SHP77 (cell line): ENCODE measurements at regions not wholly inside any gene's neighbourhood (a gene's known extent, or its start where the extent isn't known, plus 50 kb on each side); places are given as distances from the start of the nearest gene placed in this dataset.

Source experiments
- DNase-seq, 2 experiments: peaks; one replicate each; lab custom pipeline; 2025; lab: John Stamatoyannopoulos, UW

DNA sequence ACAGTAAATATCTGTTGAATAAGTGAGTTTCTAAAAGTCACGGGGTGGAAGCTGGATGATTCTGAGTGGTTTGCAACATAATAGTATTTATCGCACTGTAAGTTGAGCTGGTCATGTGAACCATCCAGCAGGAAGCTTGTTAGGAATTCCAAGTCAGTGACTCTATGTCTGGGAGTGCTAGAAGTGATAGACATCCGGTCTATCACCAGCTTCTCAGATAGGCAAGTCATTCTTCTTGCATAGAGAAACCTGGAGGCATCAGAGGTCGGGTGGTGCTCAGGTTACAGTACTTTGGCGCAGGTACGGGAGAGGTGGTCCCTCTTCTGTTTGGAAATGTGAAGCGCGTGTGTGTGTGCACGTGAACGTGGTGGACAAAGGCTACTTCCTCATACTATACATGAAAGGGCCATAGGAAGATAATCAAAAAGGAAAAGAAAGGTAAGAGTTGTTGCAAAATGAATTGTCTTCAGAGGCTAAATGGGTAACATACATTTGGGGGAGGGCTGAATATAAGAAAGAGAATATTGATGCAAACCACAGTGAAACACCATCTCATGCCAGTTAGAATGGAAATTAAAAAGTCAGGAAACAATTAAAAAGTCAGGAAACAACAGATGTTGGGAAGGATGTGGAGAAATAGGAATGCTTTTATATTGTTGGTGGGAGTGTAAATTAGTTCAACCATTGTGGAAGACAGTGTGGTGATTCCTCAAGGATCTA, 299.3 kb upstream of the ZFP64 start:
- DNase-seq, result no peak

GRCh38 chr20:52484438-52484837, 292.9 kb upstream of the ZFP64 start:
- no peak for DNase-seq

DNA sequence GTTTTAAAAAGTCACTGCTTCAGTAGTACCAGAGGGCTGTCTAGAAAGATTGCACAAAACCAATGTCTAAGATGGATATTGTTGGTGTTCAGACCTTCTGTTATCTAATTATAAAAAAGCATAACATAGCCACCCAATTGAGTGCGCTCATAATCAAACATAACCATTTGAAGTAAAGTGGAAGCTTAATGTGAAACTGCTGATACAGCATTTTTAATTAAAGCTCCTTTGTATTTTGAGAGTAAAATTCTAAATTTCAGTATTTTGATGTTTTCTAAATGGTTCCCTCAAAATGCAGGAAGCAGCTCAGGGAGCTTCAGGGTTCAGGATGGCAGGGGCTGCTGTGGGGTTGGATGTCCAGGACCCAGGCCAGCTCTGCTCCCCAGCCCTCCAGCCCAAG, 291.8 kb upstream of the ZFP64 start:
- no peak for DNase-seq

DNA sequence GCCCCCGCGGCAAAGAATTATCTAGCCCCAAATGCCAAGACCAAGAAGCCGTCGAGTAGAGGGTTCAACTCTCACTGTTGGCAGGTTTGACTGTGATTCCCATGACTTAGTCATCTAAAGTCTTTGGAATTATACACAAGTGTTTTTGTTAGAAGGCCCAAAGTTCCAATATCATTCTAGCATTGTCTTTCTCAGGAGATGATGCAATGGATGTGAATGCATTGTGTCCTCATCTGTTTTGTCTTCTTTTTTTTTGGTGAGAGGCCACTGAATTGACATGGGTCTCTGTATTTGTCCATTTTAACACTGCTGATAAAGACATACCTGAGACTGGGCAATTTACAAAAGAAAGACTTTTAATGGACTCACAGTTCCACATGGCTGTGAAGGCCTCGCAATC, 290.5 kb upstream of the ZFP64 start:
- DNase-seq, result no peak

GRCh38 chr20:52481443-52481842, 289.9 kb upstream of the ZFP64 start:
- DNase-seq, result no peak

DNA sequence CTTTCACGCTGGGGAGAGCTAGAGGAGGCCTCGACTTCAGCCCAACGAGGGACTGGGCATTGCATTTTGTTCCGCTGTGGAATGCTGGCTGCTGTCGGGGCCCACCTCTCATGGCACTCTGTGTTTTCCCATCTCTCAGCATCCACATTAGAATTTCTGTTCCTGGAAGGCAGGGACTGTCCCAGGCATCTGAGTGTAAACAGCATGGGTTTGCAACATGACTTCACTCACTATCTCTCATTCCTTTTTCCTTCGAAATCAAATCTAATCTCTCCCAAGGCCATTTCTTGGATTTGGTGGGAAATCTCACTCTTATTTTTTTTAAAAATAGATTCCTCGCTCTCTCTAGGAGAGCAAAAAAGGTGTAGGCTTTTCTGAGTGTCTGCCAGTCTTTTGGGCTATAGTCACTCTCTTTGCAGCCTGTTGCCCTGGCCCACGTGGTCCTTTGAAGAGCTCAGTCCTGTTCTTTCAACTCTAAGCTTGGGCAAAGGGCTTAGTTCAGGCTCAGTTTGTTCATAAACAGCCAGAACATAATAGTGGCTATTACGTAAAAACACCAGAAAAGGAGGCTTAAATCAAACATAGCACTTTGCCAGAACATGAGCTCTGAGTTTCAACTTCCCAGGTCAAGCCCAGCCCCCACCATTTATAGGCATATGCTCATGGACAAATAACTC, 284.6 kb upstream of the ZFP64 start:
- DNase-seq, result no peak

GRCh38 chr20:52473186-52473585, 281.6 kb upstream of the ZFP64 start:
- no peak for DNase-seq

DNA sequence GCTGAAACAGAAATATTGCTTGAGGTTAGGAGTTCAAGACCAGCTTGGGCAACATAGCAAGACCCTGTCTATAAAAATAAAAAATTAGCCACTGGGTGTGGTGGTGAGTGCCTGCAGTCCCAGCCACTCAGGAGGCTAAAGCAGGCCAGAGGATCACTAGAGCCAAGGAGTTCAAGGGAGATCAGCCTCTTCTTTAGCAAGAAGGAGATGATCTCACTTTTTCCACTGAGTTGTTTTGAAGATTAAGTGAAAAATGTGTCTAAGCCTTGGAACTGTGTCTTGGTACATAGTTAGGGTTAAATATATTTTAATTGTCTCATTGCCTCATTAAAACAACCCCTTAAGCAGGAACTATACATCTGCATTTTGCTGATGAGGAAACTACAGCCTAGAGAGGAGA, 279.0 kb upstream of the ZFP64 start:
- no peak for DNase-seq

GRCh38 chr20:52469128-52469527, 277.5 kb upstream of the ZFP64 start:
- no peak for DNase-seq

GRCh38 chr20:52465991-52466390, 274.4 kb upstream of the ZFP64 start:
- DNase-seq, result no peak

GRCh38 chr20:52461582-52461981, 270.0 kb upstream of the ZFP64 start:
- DNase-seq, result no peak

DNA sequence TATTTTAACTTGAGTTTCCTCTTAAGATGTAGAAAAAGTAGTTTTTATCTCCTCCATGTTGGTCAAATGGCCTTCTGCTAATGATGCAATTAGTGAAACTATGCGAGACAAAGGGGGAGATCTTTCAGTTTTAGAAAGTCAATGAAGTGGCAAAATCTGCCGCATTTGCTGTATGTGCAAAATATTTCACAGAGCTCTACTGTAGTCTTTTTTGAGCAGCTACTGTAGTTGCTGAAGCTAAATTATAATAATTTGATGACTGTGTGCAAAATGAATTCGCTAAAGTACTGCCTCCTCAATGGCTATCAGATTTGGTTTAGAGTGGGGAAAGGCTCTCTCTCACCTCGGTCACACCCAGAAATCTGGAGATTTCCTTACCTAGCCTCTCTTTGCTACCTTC, 267.6 kb upstream of the ZFP64 start:
- no peak for DNase-seq

DNA sequence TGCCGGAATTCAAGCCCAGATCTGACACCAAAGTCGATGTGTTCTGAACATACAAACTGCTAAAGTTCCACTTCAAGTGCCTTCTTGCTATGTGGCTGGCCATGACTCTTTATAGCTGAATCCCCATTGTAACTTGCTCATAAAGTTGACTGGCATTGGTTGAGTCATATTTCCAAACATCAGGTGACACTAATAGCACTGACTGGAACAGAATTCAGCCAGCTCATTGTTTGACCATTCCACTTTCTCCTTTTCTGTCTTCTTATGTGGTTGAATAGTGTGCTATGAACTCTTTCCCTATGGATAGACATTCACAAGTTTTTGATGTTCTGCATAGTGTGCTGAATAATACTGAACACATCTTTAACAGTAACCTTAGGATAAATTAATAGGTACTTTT, 266.2 kb upstream of the ZFP64 start:
- no peak for DNase-seq

DNA sequence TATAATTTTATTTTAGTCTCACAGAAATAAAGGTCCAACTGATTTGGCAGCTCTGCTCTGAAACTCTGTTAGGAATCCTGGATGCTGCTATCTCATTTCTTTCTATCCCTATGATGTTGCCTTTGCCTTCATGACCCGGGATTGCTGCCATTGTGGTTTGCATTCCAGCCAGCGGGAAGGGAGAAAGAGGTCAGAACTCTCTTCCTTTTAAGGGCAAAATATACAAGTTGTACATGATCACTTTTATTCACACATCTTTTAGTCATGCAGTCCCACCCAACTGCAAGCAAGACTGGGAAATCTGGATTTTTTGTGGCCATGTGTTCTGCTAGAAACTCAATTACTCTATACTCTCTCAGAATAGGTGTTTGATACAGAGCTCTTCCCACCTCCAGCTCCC, 263.1 kb upstream of the ZFP64 start:
- DNase-seq, result no peak

DNA sequence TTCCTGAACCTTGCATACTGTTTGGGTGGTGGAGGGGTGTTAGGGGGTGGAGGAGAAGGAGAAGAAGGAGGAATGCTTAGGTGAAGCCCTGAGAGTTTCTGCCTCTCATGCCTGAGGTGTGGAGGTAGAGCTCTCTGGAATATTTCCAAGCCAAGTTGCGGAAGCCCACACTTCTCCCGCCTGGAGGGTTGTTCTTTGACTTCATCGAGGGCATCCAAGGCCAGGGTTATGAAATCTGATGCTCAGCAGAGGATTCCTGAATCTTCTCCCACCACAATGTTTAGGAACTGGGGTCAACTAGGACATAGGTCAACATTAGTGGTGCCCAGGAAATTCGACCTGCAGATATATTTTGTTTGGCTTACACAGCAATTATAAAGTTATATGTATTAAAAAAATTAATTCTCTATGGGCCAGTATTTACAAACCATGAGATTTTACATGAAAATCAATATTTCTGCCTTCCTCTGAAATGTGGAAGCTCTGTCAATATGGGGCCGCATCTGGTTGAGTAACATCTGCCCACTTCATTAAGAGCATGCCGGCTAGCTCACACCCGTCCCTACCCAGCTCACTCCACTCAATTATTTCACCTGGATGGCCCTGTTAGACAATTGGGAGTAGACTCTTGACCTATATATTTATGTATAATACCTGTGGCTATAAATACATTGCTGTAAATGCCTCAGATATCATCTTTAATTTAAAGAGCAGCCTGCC, 257.1 kb upstream of the ZFP64 start:
- DNase-seq, result no peak

DNA sequence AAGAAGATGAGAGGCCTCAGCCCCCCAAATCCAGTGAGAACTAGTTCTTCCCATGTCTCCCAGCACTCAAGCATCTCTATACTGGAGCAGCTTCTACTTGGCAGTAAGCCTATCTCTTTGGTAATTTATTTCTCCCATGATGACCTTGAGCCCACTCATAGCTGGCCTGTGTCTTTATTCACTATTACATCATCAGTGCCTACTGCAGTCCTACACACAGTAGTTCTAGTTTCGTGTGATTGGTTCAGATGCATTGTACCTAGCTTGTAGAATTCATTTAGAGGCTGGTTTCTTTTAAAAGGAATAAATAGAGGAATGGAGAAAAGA, 255.6 kb upstream of the ZFP64 start:
- no peak for DNase-seq

DNA sequence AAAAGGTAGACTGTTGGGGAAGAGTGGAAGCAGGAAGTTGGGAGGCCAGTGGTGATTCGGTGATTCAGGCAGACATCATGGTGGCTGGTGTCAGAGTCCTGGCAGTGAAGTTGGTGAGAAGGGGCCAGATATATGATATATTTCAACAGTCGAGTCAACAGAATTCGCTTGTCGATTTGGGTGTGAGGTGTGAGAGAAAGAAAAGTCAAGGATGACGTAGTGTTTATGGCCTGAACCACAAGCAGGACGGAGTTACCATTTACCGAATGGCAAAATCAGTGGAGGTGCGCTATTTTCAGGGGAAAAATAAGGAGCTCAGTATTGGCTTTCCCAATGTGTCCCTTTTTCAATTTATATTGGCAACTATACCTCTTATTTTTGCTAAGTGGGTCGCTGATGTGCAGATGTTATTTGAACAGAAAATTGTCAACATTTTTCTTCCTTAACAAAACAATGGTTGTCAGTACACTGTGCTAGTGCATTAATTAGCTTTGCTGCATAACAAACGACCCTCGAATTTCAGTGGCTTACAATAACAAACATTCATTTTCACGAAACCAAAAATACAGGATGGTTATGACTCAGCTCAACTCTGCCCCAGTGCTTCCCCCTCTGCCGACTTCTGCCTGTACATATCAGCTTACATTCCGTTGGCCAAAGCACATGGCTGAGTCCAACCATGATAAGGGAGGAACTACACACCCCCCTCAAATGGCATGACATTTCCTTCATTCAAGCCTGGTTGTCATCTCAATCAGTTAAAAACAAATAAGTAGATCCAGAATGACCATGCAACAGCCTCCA, 255.0 kb upstream of the ZFP64 start:
- DNase-seq, result no peak

DNA sequence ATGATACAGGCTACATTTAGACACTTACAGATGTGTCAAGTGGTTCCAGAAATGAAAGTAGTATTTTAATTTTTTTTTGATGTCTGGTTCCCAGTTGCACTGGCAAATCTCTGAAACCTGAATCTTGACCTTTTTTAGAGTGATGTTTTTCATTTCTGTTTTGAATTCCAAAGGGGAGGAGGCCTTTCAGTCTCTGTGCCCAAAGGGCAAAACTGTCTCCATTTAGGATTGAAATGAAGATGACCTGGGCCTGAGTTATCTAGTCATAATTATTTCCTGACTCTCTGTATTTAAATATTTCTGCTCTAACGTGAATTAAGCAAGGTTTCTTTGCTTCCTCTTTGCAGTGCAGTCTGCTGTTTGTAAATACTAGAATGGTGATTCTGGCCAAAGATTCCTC, 252.9 kb upstream of the ZFP64 start:
- DNase-seq, result no peak

DNA sequence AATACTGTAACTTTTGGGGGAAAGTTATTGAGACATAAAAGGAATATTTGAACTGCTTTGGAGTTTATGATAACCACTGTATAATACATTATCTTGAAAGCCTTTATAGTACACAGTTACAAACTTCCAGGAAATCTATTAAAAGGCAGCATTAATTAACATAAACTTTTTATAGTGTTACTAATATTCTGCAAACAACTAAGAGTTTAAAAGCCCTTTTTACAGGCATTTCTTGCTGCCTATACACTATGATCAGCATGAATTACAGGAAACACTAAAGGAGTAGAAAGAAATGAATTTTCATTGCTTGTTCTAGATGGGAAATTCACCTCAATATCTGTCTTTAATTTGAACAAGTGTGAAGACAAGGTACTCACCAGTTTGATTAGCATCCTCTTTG, 252.3 kb upstream of the ZFP64 start:
- no peak for DNase-seq

GRCh38 chr20:52441710-52442109, 250.1 kb upstream of the ZFP64 start:
- DNase-seq, result no peak

GRCh38 chr20:52439375-52439774, 247.8 kb upstream of the ZFP64 start:
- DNase-seq, result no peak

DNA sequence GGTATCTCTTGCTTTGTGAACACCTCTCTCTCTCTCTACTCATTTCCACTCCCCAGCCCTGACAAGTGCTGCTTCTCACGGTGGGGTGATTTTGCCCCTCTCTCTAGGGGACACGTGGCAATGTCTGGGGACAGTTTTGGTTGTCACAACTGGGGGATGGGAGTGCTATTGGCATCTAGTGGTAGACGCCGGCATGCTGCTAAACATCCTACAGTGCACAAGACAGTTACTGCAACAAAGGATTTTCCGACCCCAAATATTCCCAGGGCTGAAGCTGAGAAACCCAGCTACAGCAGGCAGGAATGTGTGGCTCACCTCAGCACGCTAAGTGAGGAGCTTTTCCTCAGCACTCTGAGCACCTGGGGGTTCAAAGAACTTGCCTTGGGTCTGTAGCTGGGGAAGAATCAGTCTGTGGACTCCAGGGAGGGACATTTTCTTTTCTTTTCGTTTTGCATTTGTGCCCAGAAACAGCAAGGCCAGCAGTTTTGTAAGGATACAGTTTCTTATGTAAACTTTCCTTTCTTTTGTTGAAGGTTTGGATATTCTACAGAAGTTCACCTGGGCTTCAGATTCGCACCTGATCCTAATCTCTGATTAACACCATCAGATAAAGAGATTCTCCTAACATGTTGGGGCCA, 246.9 kb upstream of the ZFP64 start:
- DNase-seq, result no peak
